ENCODE measurements at regions not wholly inside any gene's neighbourhood (a gene's known extent, or its start where the extent isn't known, plus 50 kb on each side); places are given as distances from the start of the nearest gene placed in this dataset.

- no peak for TF ChIP-seq CTCF (IDR thresholded peaks at IDR 0.05; ENCODE audit: control insufficient read depth, extremely low read depth, insufficient read depth)
- H3K4me3 ChIP-seq (ENCODE audit: low read depth, low read length), result no peak overlapping the region
- DNase-seq (ENCODE audit: low read depth), result no peak
Measured at GRCh38 chr16:74104022-74104421, 192.6 kb upstream of the PSMD7 start.

GRCh38 chr16:74101379-74102137 is 195.1 kb upstream of the PSMD7 start:
- TF ChIP-seq CTCF (IDR thresholded peaks at IDR 0.05; ENCODE audit: control insufficient read depth, extremely low read depth, insufficient read depth), result no peak
- no peak overlapping the region for H3K4me3 ChIP-seq (ENCODE audit: low read depth, low read length)
- DNase-seq (ENCODE audit: low read depth), result no peak

- DNase-seq (ENCODE audit: low read depth), result no peak
- no peak for TF ChIP-seq CTCF (IDR thresholded peaks at IDR 0.05; ENCODE audit: control insufficient read depth, extremely low read depth, insufficient read depth)
- no peak overlapping the region for H3K4me3 ChIP-seq (ENCODE audit: low read depth, low read length)
Measured at GRCh38 chr16:74100395-74101326, 196.0 kb upstream of the PSMD7 start.

GRCh38 chr16:74099530-74099929 is 197.1 kb upstream of the PSMD7 start:
- TF ChIP-seq CTCF (IDR thresholded peaks at IDR 0.05; ENCODE audit: control insufficient read depth, extremely low read depth, insufficient read depth), result no peak
- DNase-seq (ENCODE audit: low read depth), result no peak
- H3K4me3 ChIP-seq (ENCODE audit: low read depth, low read length), result no peak overlapping the region

GRCh38 chr16:74094962-74095361 is 201.7 kb upstream of the PSMD7 start:
- no peak for DNase-seq (ENCODE audit: low read depth)
- no peak for TF ChIP-seq CTCF (IDR thresholded peaks at IDR 0.05; ENCODE audit: control insufficient read depth, extremely low read depth, insufficient read depth)
- no peak overlapping the region for H3K4me3 ChIP-seq (ENCODE audit: low read depth, low read length)

- no peak for TF ChIP-seq CTCF (IDR thresholded peaks at IDR 0.05; ENCODE audit: control insufficient read depth, extremely low read depth, insufficient read depth)
- no peak overlapping the region for H3K4me3 ChIP-seq (ENCODE audit: low read depth, low read length)
- DNase-seq (ENCODE audit: low read depth), result no peak
Measured at GRCh38 chr16:74094514-74094913, 202.1 kb upstream of the PSMD7 start.
